ENCODE measurements at regions not wholly inside any gene's neighbourhood (a gene's known extent, or its start where the extent isn't known, plus 50 kb on each side); places are given as distances from the start of the nearest gene placed in this dataset.
"Not testable (repeated sequence)": the region's sequence is repeated elsewhere in the genome, so short reads cannot be mapped to it uniquely, and the experiment has no call there.

GRCh38 chr10:37495415-37495814 lies 362.0 kb downstream of the ZNF248 start:
- Histone ChIP-seq H3K36me3 (ENCODE audit: control insufficient read depth, insufficient read depth, low read length) (no peaks in the 10 kb centered on the region), H3K27ac (ENCODE audit: low read depth, low read length) (no peak overlapping the region), H3K9me3 (ENCODE audit: control insufficient read depth, insufficient read depth, low read depth, low read length) (peaks cover 42% of the 10 kb centered on the region; the same call in 1 of the 2 replicates), H3K9ac (ENCODE audit: low read length) (no peak overlapping the region), H3K4me3 (ENCODE audit: low read depth, low read length) (no peak overlapping the region), H3K27me3 (ENCODE audit: control insufficient read depth, insufficient read depth, low read length) (no peaks in the 10 kb centered on the region), H3K4me1 (ENCODE audit: control insufficient read depth, insufficient read depth, low read length) (no peaks in the 10 kb centered on the region; the same call in 1 of the 2 replicates)

- not testable (repeated sequence) for H3K4me3 ChIP-seq (ENCODE audit: low read depth, low read length); H3K27me3 ChIP-seq (ENCODE audit: control insufficient read depth, insufficient read depth, low read length); H3K27ac ChIP-seq (ENCODE audit: low read depth, low read length); H3K4me1 ChIP-seq (ENCODE audit: control insufficient read depth, insufficient read depth, low read length); H3K9ac ChIP-seq (ENCODE audit: low read length); H3K36me3 ChIP-seq (ENCODE audit: control insufficient read depth, insufficient read depth, low read length)
- H3K9me3 ChIP-seq (ENCODE audit: control insufficient read depth, insufficient read depth, low read depth, low read length): peaks cover 52% of the 10 kb centered on the region; the same call in 1 of the 2 replicates
Measured at GRCh38 chr10:37493185-37493796, 364.1 kb downstream of the ZNF248 start.

- H3K27ac ChIP-seq (ENCODE audit: low read depth, low read length): no peak overlapping the region
- peaks cover 58% of the 10 kb centered on the region; the same call in 1 of the 2 replicates for H3K9me3 ChIP-seq (ENCODE audit: control insufficient read depth, insufficient read depth, low read depth, low read length)
- no peaks in the 10 kb centered on the region for H3K36me3 ChIP-seq (ENCODE audit: control insufficient read depth, insufficient read depth, low read length)
- H3K4me3 ChIP-seq (ENCODE audit: low read depth, low read length): no peak overlapping the region
- no peaks in the 10 kb centered on the region for H3K27me3 ChIP-seq (ENCODE audit: control insufficient read depth, insufficient read depth, low read length)
- no peak overlapping the region for H3K9ac ChIP-seq (ENCODE audit: low read length)
- no peaks in the 10 kb centered on the region; the same call in 1 of the 2 replicates for H3K4me1 ChIP-seq (ENCODE audit: control insufficient read depth, insufficient read depth, low read length)
Measured at GRCh38 chr10:37490266-37490665, 364.9 kb downstream of the ANKRD30A start.

DNA sequence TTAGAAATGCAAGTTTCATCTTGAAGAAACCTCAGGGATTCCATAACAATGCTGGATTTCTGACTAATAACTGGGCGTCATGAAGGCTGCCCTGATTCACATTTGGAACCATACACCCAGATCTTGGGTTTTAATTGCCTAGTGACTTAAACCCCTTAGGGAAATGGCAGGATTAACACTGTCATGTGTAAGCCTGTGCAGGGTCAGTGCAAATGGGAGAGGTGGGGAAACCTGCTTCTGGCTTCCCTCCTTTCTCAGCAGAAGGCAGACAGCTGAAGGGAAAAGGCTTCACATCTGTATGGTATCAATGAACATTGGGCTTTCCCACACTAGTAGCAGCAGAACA lies 364.2 kb downstream of the ANKRD30A start:
- H3K27me3 ChIP-seq (ENCODE audit: control insufficient read depth, insufficient read depth, low read length): no peaks in the 10 kb centered on the region
- H3K27ac ChIP-seq (ENCODE audit: low read depth, low read length): no peak overlapping the region
- H3K4me3 ChIP-seq (ENCODE audit: low read depth, low read length): no peak overlapping the region
- no peaks in the 10 kb centered on the region; the same call in 1 of the 2 replicates for H3K4me1 ChIP-seq (ENCODE audit: control insufficient read depth, insufficient read depth, low read length)
- no peaks in the 10 kb centered on the region for H3K36me3 ChIP-seq (ENCODE audit: control insufficient read depth, insufficient read depth, low read length)
- H3K9ac ChIP-seq (ENCODE audit: low read length): no peak overlapping the region
- peaks cover 60% of the 10 kb centered on the region; the same call in 1 of the 2 replicates for H3K9me3 ChIP-seq (ENCODE audit: control insufficient read depth, insufficient read depth, low read depth, low read length)

DNA sequence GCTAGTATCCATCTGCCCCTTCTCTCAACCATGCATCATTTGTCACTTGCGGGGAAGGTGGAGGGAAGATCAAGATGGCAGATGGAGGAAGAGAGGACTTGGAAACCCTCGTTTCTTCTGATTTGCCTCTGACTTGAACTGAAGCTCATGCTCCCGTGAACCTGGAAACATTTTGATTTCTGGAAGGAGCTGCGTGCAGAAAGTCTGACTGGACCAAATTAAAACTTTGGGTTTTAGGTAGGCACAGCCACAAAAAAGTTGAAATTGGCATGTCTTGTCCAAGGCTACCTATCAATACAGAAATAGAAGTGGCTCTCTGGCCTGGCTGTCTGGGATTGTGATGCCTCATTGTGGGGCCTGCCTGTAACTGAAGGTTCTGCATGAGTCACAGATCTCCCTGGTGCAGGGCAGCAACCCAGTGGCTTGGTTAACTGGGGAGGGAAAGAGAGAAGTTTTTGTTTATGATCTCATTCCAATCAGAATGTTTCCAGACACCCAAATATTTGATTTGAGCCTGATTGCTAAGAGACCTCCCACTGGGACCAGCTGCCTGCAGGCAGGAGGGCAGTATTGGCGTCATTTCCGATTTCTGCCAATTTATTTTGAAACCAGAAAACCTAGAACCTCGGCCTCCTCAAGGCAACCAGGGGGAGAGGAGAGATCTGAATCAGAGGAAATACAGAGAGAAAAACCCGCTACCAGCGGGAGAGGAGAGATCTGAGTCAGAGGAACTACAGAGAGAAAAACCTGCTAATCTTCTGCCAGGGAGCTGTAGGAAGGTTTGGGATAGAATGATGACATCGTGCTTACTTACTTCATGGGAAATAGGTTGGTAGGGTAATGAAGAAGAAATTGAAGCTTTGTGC lies 363.6 kb downstream of the ANKRD30A start:
- Histone ChIP-seq H3K36me3 (ENCODE audit: control insufficient read depth, insufficient read depth, low read length) (no peaks in the 10 kb centered on the region), H3K27ac (ENCODE audit: low read depth, low read length) (no peak overlapping the region), H3K9ac (ENCODE audit: low read length) (no peak overlapping the region), H3K9me3 (ENCODE audit: control insufficient read depth, insufficient read depth, low read depth, low read length) (peaks cover 63% of the 10 kb centered on the region; the same call in 1 of the 2 replicates), H3K27me3 (ENCODE audit: control insufficient read depth, insufficient read depth, low read length) (no peaks in the 10 kb centered on the region), H3K4me3 (ENCODE audit: low read depth, low read length) (no peak overlapping the region), H3K4me1 (ENCODE audit: control insufficient read depth, insufficient read depth, low read length) (no peaks in the 10 kb centered on the region; the same call in 1 of the 2 replicates)

- not testable (repeated sequence) for H3K36me3 ChIP-seq (ENCODE audit: control insufficient read depth, insufficient read depth, low read length); H3K4me1 ChIP-seq (ENCODE audit: control insufficient read depth, insufficient read depth, low read length); H3K9ac ChIP-seq (ENCODE audit: low read length); H3K27me3 ChIP-seq (ENCODE audit: control insufficient read depth, insufficient read depth, low read length); H3K27ac ChIP-seq (ENCODE audit: low read depth, low read length); H3K4me3 ChIP-seq (ENCODE audit: low read depth, low read length)
- H3K9me3 ChIP-seq (ENCODE audit: control insufficient read depth, insufficient read depth, low read depth, low read length): peaks cover 56% of the 10 kb centered on the region; the same call in 1 of the 2 replicates
Measured at GRCh38 chr10:37480596-37480995, 355.2 kb downstream of the ANKRD30A start.

- no peaks in the 10 kb centered on the region for H3K36me3 ChIP-seq (ENCODE audit: control insufficient read depth, insufficient read depth, low read length)
- no peaks in the 10 kb centered on the region; the same call in 1 of the 2 replicates for H3K4me1 ChIP-seq (ENCODE audit: control insufficient read depth, insufficient read depth, low read length)
- H3K27ac ChIP-seq (ENCODE audit: low read depth, low read length): no peak overlapping the region
- H3K9ac ChIP-seq (ENCODE audit: low read length): no peak overlapping the region
- H3K27me3 ChIP-seq (ENCODE audit: control insufficient read depth, insufficient read depth, low read length): no peaks in the 10 kb centered on the region
- no peak overlapping the region for H3K4me3 ChIP-seq (ENCODE audit: low read depth, low read length)
- peaks cover 51% of the 10 kb centered on the region; the same call in 1 of the 2 replicates for H3K9me3 ChIP-seq (ENCODE audit: control insufficient read depth, insufficient read depth, low read depth, low read length)
Measured at GRCh38 chr10:37479469-37479868, 354.1 kb downstream of the ANKRD30A start.

GRCh38 chr10:37478381-37478780 lies 353.0 kb downstream of the ANKRD30A start:
- Histone ChIP-seq H3K9me3 (ENCODE audit: control insufficient read depth, insufficient read depth, low read depth, low read length) (peaks cover 46% of the 10 kb centered on the region; the same call in 1 of the 2 replicates), H3K36me3 (ENCODE audit: control insufficient read depth, insufficient read depth, low read length) (no peaks in the 10 kb centered on the region)

DNA sequence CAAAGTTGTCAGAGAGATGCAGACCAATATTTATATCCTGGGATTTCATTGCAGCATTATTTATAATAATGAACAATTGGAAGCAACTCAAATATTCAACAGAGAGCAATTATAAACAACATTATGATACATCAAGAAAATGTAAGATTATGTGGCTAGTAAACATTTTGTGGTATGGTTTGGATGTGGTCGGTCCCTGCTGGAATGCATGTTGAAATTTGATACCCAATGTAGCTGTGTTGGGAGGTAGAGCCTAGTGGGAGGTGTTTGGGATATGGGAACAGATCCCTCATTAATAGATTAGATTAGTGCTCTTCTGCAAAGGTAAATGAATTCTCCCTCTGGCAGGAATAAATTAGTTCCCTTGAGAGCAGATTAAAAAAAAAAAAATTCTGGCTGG lies 350.9 kb downstream of the ANKRD30A start:
- Histone ChIP-seq H3K36me3 (ENCODE audit: control insufficient read depth, insufficient read depth, low read length) (no peaks in the 10 kb centered on the region), H3K9ac (ENCODE audit: low read length) (no peak overlapping the region), H3K27ac (ENCODE audit: low read depth, low read length) (no peak overlapping the region), H3K4me3 (ENCODE audit: low read depth, low read length) (no peak overlapping the region), H3K4me1 (ENCODE audit: control insufficient read depth, insufficient read depth, low read length) (no peaks in the 10 kb centered on the region; the same call in 1 of the 2 replicates), H3K9me3 (ENCODE audit: control insufficient read depth, insufficient read depth, low read depth, low read length) (peaks cover 43% of the 10 kb centered on the region; the same call in 1 of the 2 replicates), H3K27me3 (ENCODE audit: control insufficient read depth, insufficient read depth, low read length) (no peaks in the 10 kb centered on the region)

More at GRCh38 chr10:37478381-37478780, 353.0 kb downstream of the ANKRD30A start:
- Histone ChIP-seq H3K9ac (ENCODE audit: low read length) (no peak overlapping the region), H3K4me1 (ENCODE audit: control insufficient read depth, insufficient read depth, low read length) (no peaks in the 10 kb centered on the region; the same call in 1 of the 2 replicates), H3K27me3 (ENCODE audit: control insufficient read depth, insufficient read depth, low read length) (no peaks in the 10 kb centered on the region), H3K4me3 (ENCODE audit: low read depth, low read length) (no peak overlapping the region), H3K27ac (ENCODE audit: low read depth, low read length) (no peak overlapping the region)

- Histone ChIP-seq H3K9me3 (ENCODE audit: control insufficient read depth, insufficient read depth, low read depth, low read length) (peaks cover 39% of the 10 kb centered on the region; the same call in 1 of the 2 replicates), H3K4me3 (ENCODE audit: low read depth, low read length) (no peak overlapping the region), H3K27me3 (ENCODE audit: control insufficient read depth, insufficient read depth, low read length) (no peaks in the 10 kb centered on the region), H3K36me3 (ENCODE audit: control insufficient read depth, insufficient read depth, low read length) (no peaks in the 10 kb centered on the region), H3K9ac (ENCODE audit: low read length) (no peak overlapping the region), H3K27ac (ENCODE audit: low read depth, low read length) (no peak overlapping the region), H3K4me1 (ENCODE audit: control insufficient read depth, insufficient read depth, low read length) (no peaks in the 10 kb centered on the region; the same call in 1 of the 2 replicates)
Measured at GRCh38 chr10:37474645-37475044, 349.2 kb downstream of the ANKRD30A start.

- H3K9ac ChIP-seq (ENCODE audit: low read length): no peak overlapping the region
- H3K27me3 ChIP-seq (ENCODE audit: control insufficient read depth, insufficient read depth, low read length): no peaks in the 10 kb centered on the region
- H3K9me3 ChIP-seq (ENCODE audit: control insufficient read depth, insufficient read depth, low read depth, low read length): peaks cover 38% of the 10 kb centered on the region; the same call in 1 of the 2 replicates
- no peaks in the 10 kb centered on the region; the same call in 1 of the 2 replicates for H3K4me1 ChIP-seq (ENCODE audit: control insufficient read depth, insufficient read depth, low read length)
- no peaks in the 10 kb centered on the region for H3K36me3 ChIP-seq (ENCODE audit: control insufficient read depth, insufficient read depth, low read length)
- H3K27ac ChIP-seq (ENCODE audit: low read depth, low read length): no peak overlapping the region
- no peak overlapping the region for H3K4me3 ChIP-seq (ENCODE audit: low read depth, low read length)
Measured at GRCh38 chr10:37473906-37474305, 348.5 kb downstream of the ANKRD30A start.

All from HUES6 (cell line).